ENCODE measurements at regions not wholly inside any gene's neighbourhood (a gene's known extent, or its start where the extent isn't known, plus 50 kb on each side); places are given as distances from the start of the nearest gene placed in this dataset.
"Not testable (repeated sequence)": the region's sequence is repeated elsewhere in the genome, so short reads cannot be mapped to it uniquely, and the experiment has no call there.

DNA sequence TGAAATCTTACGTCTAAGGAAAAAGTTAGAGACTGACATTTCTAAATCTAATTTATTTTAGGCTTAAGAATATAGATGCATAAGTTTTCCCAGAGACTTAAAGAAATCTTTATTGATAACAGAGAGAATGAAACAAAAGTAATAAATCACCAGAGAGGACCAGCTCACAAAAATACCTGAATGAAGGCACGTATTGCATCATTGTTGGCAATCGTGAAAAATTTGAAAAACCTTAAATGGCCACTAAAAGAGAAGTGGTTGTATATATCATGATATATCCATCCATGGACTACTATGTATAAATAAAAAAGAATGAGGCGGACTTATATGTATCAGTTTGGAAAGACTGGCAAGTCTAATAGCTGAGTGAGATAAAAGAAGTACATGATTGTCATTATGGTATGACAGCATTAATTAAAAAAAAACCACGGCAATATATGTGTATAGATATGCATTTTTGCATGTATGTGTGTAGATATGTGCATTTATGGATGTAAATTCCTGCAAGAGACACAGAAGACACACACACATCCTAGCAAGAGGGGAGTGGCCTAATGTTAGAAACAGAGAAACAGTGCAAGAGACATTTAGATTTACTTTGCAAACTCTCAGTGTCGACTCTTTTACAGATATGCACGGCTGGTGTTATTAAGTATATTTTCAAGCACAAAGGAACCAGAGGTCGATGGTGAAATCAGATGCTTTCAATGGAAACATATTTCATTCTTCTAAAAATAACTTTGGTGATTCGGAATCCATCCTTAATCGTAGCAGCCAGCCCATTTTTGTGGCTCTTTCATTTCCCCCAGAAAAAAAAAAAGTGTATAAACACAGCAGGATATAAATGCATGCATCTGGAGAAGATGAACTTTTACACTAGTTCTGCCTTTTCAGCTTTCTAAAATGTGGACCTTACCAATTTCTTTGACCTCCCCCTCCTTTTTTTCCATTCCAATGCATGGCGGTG lies 156.1 kb upstream of the SALL4 start:
- DNase-seq (ENCODE audit: low read depth) = no peak

DNA sequence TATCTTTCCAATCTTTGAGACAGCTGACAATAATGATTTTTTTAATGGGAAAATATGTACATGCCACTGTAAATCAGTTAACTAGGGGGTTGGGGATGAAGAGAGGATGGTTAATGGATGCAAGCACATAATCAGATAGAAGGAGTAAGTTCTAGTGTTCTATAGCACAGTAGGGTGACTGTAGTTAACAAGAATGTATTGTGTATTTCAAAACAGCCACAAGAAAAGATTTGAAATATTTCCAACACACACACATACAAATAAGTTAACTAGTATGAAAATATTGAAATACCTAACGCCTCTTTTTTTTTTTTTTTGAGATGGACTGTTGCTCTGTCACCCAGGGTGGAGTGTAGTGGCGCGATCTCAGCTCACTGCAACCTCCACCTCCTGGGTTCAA lies 153.4 kb upstream of the SALL4 start:
- peak; percentile 10 for DNase-seq (ENCODE audit: low read depth)

DNA sequence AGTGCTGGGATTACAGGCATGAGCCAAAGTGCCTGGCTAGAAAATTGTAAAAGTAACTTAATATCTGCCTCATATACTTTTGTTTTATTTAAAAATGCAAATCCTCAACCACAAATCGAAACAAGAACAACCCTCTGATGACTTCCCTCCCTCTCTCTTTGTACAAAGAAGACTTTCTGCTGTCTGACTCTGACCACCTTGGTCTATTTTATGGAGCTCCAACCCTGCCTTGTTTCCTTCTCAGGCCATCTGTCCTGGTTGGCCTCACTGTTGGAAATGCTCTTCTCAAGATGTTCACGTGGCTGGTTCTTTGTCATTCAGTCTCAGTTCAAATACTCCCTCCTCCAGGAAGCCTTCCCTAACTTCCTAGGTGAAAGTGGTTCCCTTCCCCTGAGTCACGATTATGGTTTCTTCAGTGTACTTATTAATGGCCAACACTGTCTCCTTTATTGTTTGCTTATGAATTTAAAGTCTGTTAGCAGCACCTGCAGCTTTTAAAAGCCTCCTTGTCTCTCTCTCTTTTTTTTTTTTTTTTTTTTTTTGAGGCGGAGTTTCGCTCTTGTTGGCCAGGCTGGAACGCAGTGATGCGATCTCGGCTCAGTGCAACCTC lies 151.5 kb upstream of the SALL4 start:
- no peak for DNase-seq (ENCODE audit: low read depth)

DNA sequence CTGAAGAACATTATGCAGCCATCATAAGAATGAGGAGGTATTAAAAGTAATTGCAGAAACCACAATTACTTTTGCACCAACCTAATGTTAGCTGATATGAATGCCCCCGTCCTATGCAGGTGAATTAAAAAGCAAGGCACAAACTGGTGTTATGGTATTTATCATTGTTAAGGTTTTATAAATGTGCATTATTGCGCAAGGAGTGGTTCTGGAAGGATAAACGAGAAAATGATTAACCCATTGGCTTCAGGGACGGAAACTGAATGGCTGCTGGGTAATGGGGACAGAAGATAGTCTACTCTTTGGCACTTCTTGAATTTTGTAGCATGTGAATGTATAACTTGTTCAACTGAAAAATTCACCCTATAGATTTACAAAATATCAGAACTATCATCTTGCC lies 148.6 kb upstream of the SALL4 start:
- DNase-seq (ENCODE audit: low read depth) = no peak

DNA sequence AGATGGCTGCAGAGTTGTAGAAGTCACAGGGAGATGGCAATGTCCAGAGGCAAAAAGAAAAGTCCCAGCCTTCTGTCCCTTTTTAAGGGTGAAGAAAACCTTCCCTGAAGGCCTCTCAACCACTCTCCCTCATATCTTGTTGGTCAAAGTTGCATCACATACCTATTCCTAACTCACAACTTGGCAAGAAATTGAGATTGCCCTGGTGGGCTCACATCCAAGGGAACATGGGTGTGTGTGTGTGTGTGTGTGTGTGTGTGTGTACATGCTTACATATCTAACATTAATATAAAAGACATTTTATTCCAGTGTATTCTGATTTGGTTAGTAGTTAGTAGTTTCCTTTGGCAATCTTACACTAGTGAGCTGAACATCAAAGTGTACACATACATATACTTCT lies 144.3 kb upstream of the SALL4 start:
- no peak for DNase-seq (ENCODE audit: low read depth)

DNA sequence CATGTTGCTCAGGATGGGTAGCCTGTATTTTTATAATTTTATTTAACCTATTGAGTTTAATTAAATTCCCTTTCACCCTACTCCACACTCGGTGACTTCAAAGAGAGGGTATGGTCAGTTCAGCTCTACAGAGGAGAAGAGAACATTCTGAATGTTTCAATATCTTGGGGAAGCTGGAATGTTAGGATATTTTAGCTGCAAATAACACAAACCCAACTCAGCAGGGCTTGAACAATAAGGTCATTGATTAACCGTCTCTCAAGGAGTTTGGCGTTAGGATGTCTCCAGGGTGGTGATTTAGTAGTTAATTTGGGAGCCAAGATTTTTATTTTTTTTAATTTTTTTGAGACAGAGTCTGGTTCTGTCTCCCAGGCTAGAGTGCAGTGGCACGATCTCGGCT lies 143.6 kb upstream of the SALL4 start:
- no peak for DNase-seq (ENCODE audit: low read depth)

DNA sequence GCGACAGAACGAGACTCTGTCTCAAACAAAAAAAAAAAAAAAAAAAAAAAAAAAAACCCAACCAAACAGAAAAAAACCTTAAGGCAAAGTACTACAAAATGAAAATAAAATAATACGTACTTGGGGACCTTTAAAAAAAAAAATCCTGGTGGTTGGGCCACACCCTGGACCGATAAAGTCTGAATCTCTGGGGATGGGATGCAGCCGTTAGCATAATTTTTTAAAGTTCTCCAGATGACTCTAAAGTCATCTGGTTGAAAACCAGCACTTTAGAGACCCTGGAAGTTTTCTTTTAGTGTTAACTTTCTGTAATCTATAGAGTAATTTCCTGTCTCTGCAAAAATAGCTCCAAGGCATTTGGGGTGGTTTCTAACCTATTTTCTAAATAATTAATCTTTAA lies 142.9 kb upstream of the SALL4 start:
- no peak for DNase-seq (ENCODE audit: low read depth)

DNA sequence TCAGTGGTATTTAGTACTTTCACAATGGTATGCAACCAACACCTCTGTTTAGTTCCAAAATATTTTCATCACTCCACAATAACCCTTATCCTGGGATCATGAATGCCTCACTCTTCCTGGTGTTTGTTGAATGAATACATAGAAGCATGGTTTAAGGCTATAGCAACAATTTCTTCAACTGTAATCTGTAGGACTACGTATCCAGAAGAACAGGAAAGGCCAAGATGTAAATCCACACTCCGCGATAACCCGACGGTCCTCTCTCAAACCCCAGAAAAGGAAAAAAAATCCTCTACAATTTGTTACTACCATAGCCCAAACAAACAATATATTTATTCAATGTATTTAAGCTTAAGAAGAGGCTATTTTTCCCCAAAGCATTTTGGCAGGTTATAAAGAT lies 141.4 kb upstream of the SALL4 start:
- DNase-seq (ENCODE audit: low read depth) = no peak

DNA sequence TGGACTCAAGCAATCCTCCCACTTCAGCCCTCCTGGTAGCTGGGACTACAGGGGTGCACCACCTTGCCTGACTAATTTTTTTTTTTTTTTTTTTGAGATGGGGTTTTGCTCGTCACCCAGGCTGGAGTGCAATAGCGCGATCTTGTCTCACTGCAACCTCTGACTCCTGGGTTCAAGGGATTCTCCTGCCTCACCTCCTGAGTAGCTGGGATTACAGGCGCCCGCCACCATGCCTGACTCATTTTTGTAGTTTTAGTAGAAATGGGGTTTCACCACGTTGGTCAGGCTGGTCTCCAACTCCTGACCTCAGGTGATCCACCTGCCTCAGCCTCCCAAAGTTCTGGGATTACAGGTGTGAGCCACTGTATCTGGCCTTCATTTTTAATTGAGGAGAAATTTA lies 141.0 kb upstream of the SALL4 start:
- DNase-seq (ENCODE audit: low read depth) = not testable (repeated sequence)

DNA sequence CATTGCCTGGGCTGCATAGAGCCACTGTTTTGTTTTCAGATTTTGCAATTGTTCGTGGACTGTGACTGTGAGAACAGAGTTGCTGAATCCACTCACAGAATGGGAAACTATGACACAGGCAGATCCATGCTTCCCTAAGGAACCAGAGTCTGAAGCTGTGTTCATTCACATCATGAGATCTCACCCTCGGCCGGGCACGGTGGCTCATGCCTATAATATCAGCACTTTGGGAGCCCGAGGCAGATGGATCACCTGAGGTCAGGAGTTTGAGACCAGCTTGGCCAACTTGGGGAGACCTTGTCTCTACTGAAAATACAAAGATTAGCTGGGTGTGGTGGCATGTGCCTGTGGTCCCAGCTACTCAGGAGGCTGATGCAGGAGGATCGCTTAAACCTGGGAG lies 139.2 kb upstream of the SALL4 start:
- no peak for DNase-seq (ENCODE audit: low read depth)

DNA sequence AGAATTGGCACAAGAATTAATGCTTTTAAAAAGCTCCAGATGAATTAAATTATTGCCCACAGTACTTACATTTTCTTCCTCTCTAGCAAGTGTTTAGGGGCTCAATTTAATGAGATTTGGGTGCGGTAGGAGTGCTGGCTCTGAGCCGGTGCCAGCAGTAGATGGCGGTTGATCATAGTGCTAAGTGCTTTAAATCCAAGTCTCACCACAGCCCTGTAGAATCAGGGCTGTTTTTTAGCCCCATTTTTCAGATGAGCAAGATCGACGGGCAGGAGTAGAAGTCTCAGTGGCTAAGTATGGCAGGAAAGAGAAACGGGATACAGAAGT lies 136.9 kb upstream of the SALL4 start:
- no peak for DNase-seq (ENCODE audit: low read depth)

DNA sequence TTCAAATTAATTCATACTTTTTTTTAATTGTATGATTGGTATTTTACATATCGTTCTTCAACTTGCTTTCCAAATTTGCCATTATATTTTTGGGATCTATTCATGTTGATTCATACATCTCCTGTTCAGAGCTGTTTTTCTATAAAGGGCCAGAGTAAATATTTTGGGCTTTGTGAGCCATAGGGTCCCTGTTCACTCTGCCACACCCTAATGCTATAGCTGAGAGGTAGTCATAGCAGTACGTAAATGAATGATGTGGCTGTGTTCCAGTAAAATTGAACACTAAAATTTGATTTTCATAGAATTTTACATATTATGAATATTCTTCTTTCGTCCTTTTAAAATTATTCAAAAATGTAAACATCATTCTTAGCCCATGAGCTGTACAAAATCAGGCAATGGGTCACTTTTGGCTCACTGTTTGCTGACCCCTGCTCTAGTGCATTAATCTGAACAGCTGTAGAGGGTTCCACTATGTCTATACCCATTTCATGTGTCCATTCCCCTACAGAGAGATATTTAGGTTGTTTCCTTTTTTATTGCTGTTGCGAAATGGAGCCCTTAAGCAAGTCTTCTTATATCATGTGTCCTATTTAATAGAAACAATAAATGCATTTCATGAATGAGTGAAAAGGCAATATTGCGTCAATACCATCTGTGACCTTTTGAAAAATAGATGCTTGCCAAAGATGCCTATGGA lies 136.4 kb upstream of the SALL4 start:
- DNase-seq (ENCODE audit: low read depth) = no peak

DNA sequence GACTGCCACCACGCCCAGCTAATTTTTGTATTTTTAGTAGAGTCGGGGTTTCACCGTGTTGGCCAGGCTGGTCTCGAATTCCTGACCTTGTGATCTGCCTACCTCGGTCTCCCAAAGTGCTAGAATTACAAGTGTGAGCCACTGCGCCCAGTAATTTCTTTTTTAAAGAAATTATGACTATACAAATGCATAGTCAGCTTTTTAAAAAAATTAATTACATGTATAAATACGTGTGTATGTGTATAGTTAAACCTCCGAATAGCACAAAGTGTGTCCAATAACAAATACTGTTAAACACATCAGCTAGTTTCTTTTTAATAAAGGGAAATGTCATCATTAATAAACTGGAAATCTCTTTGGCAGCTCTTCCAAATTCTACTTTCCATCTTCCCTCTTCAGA lies 135.5 kb upstream of the SALL4 start:
- DNase-seq (ENCODE audit: low read depth) = no peak

DNA sequence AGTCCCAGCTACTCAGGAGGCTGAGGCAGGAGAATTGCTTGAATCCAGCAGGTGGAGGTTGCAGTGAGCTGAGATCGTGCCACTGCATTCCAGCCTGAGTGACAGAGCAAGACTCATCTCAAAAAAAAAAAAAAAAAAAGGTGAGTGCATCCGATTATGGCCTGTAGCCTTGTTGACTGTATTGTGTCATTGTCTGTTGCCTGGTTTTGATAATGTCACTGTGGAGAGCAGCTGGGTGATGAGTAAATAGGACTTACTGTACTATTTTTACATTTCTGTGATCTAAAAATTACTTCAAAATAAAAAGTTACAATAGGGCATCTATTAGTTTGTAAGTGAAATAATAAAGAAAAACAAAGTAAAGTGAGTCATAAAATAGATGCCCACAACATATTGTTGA lies 134.1 kb upstream of the SALL4 start:
- no peak for DNase-seq (ENCODE audit: low read depth)

DNA sequence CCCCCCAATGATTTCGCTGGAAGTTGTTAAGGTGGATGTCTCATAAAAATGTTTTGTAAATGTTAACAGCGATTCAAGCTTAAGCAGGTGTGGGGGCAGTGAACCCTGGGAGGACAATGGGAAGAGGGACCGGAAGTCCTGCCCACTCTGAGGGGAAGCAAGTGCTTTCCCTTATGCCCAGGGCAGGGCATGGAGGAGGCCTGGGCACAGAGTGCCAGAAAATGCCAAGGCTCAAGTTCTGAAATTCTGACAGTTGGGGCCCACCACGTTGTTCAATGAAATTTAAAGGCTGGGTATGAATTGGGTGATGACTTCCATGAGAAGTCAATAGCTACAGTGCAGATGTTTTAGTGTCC lies 132.7 kb upstream of the SALL4 start:
- DNase-seq (ENCODE audit: low read depth) = no peak

DNA sequence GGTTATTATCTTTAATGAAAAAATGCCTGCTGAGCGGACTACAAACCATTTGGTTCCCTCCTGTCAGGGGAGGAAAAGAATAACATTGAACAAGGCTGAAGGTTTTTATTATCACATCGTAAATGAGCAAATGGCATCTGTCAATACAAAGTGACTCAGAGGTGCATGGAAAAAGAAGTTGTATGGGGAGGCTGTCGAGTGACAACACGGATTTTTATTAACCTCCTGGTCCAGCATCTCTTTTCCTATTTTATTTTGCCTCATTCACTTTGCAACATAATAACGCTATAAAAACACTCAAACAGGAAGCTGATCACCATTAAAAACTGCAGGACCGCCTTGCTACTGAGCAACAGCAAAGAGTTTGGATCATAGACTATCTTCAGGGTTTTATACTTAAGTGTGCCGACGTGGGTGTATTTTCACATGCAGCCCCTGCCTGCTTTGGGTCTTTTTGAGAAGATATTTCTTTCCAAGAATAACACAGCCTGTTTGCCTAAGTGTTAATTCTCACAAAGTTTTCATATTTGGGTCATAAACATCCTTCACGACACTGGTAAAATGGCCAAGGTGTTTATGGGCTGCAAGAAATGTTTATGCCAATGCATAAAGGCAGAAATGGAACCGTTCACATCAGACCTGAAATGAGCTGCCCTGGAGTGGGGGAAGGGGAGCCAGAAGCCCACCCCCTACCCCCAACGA lies 132.1 kb upstream of the SALL4 start:
- DNase-seq (ENCODE audit: low read depth) = no peak

DNA sequence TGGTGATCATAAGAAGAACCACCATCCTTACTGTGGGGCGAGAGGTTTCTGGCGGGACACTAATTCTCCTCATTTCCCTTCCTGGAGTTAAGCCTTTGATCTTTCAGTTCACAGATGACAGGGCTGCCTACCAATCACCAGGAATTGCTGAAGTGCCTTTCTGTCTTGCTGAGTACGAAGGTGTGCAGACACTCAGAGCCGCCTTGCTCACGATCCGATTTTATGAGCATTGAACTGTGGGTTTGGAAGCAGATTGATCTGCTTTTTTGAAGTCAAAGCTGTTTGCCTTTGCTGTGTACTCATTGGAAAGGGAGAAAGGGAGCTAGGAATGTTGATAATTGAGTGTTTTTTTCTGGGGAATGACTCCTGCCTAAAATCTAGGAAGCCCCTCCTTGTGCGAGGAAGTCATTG lies 129.1 kb upstream of the SALL4 start:
- no peak for DNase-seq (ENCODE audit: low read depth)

DNA sequence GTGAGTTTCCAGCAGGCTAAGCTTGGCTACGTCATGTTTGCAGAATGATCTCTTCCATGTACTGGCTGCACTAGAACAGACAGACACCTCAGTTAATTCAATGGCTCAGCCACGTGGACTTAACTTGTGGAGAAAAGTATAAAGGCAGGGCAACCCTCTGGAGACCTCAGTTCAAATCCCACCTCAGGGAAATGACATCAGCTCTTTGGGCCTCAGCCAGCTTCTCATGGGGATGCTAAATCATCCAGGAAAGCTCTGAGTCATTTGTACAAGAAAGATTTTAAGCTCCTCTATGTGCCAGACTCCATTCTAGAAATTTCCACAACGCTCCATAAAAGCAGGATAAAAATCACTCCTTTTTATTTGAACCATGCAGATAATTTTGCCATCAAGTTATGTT lies 128.5 kb upstream of the SALL4 start:
- DNase-seq (ENCODE audit: low read depth) = peak; percentile 23

DNA sequence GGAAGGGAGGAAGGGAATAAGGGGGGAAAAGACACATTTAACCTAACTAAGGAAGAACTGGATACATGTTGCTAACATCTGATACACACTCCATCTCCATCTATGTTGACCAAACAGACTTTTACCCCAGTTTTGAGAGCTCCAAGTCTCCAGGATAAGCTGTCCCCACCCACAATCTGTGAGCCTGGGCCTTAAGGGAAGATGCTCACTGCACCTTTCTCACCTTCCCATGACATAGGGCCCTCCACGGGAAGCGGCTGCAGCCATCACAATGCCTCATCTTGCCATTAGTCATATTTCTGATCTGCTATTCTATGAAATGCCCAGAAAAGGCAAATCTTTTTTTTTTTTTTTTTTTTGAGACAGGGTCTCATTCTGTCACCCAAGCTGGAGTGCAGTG lies 126.6 kb upstream of the SALL4 start:
- DNase-seq (ENCODE audit: low read depth) = no peak

DNA sequence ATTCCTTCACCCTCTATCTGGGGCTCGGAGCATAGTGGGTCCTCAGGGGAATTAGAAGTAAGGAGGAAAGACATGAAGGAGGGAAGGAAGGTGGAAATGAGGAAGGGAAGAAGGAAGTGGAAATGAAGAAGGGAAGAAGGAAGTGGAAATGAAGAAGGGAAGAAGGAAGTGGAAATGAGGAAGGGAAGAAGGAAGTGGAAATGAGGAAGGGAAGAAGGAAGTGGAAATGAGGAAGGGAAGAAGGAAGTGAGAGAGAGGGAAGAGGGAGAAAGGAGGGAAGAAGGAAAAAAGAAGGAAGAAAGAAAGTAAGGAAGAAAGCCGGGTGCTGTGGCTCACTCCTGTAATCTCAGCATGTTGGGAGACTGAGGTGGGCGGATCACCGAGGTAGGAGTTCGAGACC lies 125.6 kb upstream of the SALL4 start:
- DNase-seq (ENCODE audit: low read depth) = not testable (repeated sequence)

DNA sequence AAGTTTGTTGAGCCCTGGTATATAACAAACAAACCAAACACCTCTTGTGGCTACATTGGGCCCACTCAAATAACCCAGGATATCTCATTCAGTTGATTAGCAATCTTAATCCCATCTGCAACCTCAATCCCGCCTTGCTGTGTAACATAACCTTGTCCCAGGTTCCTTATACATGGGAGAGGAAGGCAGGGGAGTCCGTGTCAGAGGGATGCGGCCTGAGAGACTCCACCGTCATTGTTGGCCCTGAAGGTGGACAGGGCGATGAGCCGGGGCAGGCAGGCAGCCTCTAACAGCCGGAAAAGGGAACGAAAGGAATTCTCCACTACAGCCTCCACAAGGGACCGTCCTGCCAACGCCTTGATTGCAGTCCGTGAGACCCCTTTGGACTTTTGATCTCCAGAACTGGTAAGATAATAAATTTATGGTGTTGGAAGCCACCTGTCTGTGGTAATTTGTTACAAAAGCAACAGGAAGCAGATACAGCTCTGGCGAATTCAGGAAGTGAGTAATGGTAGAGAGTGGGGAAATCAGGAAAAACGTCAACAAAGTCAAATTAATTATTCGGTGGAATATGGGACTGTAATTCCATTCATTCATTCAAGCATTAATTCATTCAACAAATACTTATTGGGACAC lies 124.5 kb upstream of the SALL4 start:
- no peak for DNase-seq (ENCODE audit: low read depth)

DNA sequence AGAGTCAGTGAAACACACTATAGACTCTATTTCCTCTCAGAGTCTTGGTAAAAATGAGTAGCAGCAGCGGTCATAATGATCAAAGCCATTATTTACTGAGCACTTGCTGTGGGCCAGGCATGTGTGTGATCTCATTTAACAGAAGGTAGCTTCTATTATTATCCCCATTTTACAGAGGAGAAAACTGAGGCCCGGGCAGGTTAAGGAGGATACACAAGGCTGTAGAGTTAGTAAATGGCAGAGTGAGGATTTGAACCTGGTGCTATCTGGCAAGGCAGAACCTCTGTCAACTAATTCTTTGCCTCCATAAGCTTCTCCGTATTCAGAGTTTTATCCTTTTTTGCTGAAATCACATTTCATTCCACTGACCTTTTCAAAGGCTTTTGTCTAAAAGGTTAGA lies 122.2 kb upstream of the SALL4 start:
- DNase-seq (ENCODE audit: low read depth) = no peak

Data from GM04504 (cell line).